Subcutaneous abdominal adipose tissue (tissue), 5 donors: ENCODE measurements at regions not wholly inside any gene's neighbourhood (a gene's known extent, or its start where the extent isn't known, plus 50 kb on each side); places are given as distances from the start of the nearest gene placed in this dataset.
A peak's percentile ranks its signal among the peaks of the same experiment; 100 is the strongest.

Experiments
- H3K27ac ChIP-seq: one replicate; pipeline ENCODE4 v1.7.0; 2013; ENCODE audit warnings: low read depth, mild to moderate bottlenecking, inconsistent platforms, low read length, moderate library complexity
- H3K27me3 ChIP-seq, 5 donors: one replicate each; pipeline ENCODE4 v1.7.0; 2013; ENCODE audit warnings: low read length in 5 of 5, inconsistent platforms in 1 of 5; ENCODE audit not compliant: control insufficient read depth in 5 of 5, insufficient read depth in 4 of 5
- H3K36me3 ChIP-seq, 5 donors: one replicate each; pipeline ENCODE4 v1.7.0; 2013; ENCODE audit warnings: low read length in 5 of 5; ENCODE audit not compliant: control insufficient read depth in 5 of 5, insufficient read depth in 5 of 5
- H3K4me1 ChIP-seq, 5 donors: one replicate each; pipeline ENCODE4 v1.7.0; 2013; ENCODE audit warnings: low read length in 5 of 5, mild to moderate bottlenecking in 3 of 5, moderate library complexity in 1 of 5; ENCODE audit not compliant: control insufficient read depth in 5 of 5, insufficient read depth in 5 of 5
- H3K4me3 ChIP-seq, 5 donors: one replicate each; pipeline ENCODE4 v1.7.0; 2013; ENCODE audit warnings: low read length in 5 of 5, low read depth in 1 of 5
- H3K9ac ChIP-seq, 5 donors: one replicate each; pipeline ENCODE4 v1.7.0; 2013; ENCODE audit warnings: low read length in 5 of 5, mild to moderate bottlenecking in 4 of 5, moderate library complexity in 3 of 5
- H3K9me3 ChIP-seq, 5 donors: one replicate each; pipeline ENCODE4 v1.7.0; 2013; ENCODE audit warnings: low read length in 5 of 5; ENCODE audit not compliant: control insufficient read depth in 5 of 5
- donor health status: healthy.
- donor health status: healthy.
- donor health status: healthy.
- donor health status: healthy.
- donor health status: healthy.

DNA sequence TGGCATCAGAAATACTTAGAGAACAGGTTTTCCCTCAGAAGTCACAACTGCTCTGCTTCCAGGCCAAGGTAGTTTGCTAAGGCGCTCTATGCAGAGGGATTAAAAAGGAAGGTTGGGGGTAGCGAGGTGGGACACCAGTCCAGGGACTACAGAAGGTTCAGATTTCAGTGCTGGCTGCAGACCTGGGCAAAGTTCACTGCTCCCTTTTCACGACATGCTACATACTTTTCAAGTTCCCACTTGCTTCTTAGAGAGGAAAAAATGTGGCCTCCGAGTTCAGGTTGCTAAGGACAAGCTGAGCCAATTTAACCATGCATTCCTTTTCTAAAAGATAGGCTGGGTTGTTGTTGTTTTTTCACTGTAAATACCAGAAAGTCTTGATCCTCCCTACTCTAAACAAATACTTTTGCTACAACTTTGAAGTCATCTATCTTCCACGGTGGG, 158.6 kb upstream of the NR2F2 start:
- no peak overlapping the region for H3K27ac ChIP-seq
- no peak overlapping the region for H3K9ac ChIP-seq
- no peaks in the 10 kb centered on the region for H3K4me1 ChIP-seq
- H3K9me3 ChIP-seq = no peaks in the 10 kb centered on the region
- no peaks in the 10 kb centered on the region for H3K36me3 ChIP-seq
- no peak overlapping the region for H3K4me3 ChIP-seq
- no peaks in the 10 kb centered on the region for H3K27me3 ChIP-seq

DNA sequence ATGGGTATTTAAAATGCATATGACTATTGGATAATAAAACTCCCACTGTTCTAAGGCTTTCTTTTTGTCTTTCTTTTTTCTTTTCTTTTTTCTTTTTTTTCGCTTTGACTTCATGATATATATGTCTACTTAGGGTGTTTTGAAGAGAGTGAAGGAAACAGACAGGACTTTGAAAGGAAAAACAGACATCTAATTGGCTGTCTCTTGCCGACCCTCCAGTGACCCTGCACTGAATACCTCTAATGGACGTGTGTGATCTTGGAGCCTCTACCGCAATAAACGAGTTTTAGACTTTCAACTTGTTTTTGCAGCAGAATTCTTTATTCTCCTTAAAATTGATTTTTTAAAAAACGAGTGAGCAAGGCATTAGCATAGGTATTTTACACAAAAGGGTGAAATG, 158.1 kb upstream of the NR2F2 start:
- Histone ChIP-seq H3K36me3 (no peaks in the 10 kb centered on the region), H3K27ac (no peak overlapping the region), H3K9ac (no peak overlapping the region), H3K4me3 (no peak overlapping the region), H3K27me3 (no peaks in the 10 kb centered on the region), H3K9me3 (no peaks in the 10 kb centered on the region), H3K4me1 (no peaks in the 10 kb centered on the region)

DNA sequence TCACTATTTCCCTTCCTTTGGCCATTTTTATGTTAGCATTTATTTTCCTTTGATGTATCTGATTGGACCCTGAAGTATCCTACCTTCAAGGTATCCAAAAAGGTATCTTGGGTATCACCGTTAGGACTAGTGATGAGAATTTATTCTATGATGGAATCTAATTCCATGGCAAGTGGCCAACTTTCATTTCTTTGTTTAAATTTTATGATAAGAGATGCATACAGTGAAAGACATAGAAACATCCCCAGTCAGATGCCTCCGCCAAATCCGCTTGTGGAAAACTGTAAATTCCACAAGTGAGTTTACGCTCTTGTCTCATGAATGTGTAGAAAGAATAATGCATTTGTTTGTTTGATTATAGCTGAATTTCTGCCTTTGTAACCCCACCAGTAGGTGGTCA, 153.7 kb upstream of the NR2F2 start:
- H3K9ac ChIP-seq = no peak overlapping the region
- no peak overlapping the region for H3K27ac ChIP-seq
- no peaks in the 10 kb centered on the region for H3K9me3 ChIP-seq
- H3K36me3 ChIP-seq = no peaks in the 10 kb centered on the region
- no peak overlapping the region for H3K4me3 ChIP-seq
- peaks cover 0 to 18% (median 16%) of the 10 kb centered on the region in 5 donors for H3K4me1 ChIP-seq
- H3K27me3 ChIP-seq = no peaks in the 10 kb centered on the region

DNA sequence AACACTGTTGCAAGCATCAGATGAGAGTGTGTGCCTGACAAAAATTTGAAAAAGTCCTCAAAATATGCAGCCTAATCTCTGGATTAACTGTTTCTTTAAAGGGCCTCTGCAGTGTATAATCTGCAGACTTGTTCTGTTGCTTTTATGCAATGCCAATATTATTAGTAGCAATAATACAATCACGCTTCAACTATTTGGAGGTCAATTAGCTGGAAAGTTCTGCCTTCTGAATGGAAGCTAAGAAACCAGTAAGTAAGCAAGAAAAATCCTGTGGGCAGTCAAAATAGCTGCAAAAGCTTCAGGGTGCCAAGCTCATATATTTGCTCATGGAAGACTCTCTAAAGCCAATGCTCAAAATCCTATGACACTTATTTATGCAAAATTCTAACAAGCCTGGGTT, 153.2 kb upstream of the NR2F2 start:
- no peaks in the 10 kb centered on the region for H3K27me3 ChIP-seq
- H3K4me1 ChIP-seq = peaks cover 0 to 22% (median 19%) of the 10 kb centered on the region in 5 donors
- no peak overlapping the region for H3K4me3 ChIP-seq
- H3K9me3 ChIP-seq = no peaks in the 10 kb centered on the region
- H3K27ac ChIP-seq = no peak overlapping the region
- H3K36me3 ChIP-seq = no peaks in the 10 kb centered on the region
- no peak overlapping the region for H3K9ac ChIP-seq

DNA sequence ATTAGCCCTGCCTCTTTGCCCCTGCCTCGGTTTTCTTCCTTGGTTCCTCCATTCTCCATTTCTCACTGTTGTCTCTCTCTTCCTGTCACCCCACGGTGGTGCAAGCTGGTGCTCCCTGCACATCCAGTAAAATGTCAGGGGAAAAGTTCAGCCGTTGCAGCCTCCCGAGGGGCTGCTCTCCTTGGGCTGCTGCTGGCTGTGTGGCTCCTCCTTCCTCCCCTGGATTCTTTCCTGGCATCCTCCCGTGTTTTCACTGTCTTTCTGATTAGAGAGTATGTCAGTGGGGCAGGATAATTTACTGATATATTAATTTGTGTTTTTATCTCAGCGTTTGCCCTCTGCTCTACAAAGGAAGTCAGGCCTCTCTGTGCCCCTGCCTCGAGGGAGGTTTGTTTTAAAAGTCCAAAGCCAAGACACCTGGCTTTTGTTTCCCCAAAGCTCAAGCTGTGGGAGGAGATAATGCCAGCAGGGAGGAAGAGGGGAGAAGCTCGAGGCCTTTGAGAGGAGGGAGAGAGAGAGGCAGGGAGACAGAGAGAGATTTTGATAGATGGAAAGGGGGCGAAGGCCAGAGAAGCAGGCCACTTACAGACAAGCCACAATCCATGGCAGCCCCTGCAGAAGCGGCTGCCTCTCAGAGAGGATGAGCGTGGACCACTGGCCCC, 150.3 kb upstream of the NR2F2 start:
- Histone ChIP-seq H3K9ac (no peak overlapping the region), H3K9me3 (no peaks in the 10 kb centered on the region), H3K36me3 (no peaks in the 10 kb centered on the region), H3K27me3 (no peaks in the 10 kb centered on the region), H3K27ac (no peak overlapping the region), H3K4me1 (peaks cover 0 to 32% (median 23%) of the 10 kb centered on the region in 5 donors), H3K4me3 (no peak overlapping the region)

DNA sequence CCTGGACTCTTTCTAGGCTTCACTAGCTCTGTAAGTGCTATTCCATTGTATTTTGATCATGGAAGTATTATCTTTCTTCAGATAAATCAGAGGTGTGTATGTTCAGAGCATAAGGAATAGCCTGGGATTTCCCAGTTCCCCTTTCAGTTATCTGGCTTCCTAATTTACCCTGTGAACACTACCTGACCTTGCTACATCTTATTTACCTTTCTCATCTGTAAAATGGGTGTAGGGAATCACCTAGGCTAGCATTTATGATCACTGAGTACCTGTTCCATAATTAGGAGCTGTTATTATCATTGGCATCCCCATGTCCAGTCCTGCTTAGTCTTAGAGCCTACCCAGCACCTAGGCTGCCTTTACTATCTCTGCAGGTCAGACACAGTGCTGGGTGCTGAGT, 149.3 kb upstream of the NR2F2 start:
- H3K9me3 ChIP-seq = no peaks in the 10 kb centered on the region
- H3K27me3 ChIP-seq = no peaks in the 10 kb centered on the region

DNA sequence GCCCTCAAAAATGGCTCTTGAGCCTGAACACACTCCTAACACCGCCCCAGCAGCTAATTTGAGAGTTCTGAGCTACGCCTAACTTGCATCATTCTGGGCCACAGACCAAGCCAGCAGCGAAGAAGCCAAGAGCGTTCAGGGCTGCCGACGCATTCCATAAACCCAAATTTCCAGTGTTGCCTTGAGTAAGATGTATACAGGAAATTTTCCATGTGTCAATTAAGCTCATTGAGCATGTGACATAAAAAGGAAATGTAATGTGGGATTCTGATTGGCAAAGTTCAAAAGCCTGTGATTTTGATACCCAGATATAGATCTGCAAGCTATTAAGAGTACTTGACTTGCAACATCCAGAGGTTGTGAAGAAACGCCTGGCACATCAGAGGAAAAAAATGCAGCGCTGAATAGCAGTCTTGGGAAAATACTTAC, 148.6 kb upstream of the NR2F2 start:
- Histone ChIP-seq H3K36me3 (no peaks in the 10 kb centered on the region), H3K27ac (peak overlapping the region; percentile 39), H3K27me3 (no peaks in the 10 kb centered on the region), H3K4me1 (peaks cover 0 to 32% (median 23%) of the 10 kb centered on the region in 5 donors), H3K9ac (no peak overlapping the region), H3K9me3 (no peaks in the 10 kb centered on the region), H3K4me3 (peak overlapping the region in 4 of 5 donors; percentile 40 to 65 (median 54))

More for the DNA sequence above, 149.3 kb upstream of the NR2F2 start:
- peaks cover 0 to 32% (median 23%) of the 10 kb centered on the region in 5 donors for H3K4me1 ChIP-seq
- H3K4me3 ChIP-seq = peak overlapping the region in 1 of 5 donors; percentile 52
- no peak overlapping the region for H3K27ac ChIP-seq
- no peaks in the 10 kb centered on the region for H3K36me3 ChIP-seq
- H3K9ac ChIP-seq = no peak overlapping the region

DNA sequence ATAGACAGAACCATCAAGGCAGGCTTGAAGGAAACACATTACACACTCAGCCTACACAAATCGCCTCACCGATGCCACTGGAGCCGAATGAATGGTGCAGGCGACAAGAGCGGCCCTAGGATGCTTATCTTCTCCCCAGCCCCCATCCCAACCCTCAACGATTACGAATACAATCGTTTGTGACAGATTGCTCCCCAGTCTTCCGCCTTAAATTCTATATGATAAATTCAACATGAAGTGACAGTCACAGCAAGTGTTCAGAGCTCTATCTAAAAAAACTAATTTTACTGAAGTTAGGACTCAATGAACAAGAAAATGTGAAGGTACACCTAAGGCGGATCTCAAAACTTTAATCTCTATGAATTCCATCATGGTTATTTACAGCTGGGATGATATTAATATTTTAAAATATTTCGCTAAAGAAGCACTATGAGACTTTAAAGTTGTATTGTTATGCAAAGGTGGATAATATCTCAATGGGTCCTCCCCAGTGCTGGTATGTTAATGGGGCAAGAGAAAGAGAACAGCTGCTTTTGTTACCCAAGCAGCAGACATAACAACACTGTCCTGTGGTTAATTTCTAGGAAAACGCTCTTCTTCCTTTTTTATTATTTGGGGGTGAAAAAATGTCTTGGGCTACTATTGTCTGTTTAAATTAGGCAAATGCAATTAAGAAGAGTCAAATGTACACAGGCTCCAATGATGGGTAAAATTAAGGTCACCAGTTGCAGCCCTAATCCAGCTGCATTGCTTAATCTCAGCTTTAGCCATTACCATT, 147.6 kb upstream of the NR2F2 start:
- no peak overlapping the region for H3K9ac ChIP-seq
- peak overlapping the region; percentile 39 for H3K27ac ChIP-seq
- H3K9me3 ChIP-seq = no peaks in the 10 kb centered on the region
- no peaks in the 10 kb centered on the region for H3K36me3 ChIP-seq
- H3K4me1 ChIP-seq = peaks cover 0 to 34% (median 24%) of the 10 kb centered on the region in 5 donors
- no peaks in the 10 kb centered on the region for H3K27me3 ChIP-seq
- no peak overlapping the region for H3K4me3 ChIP-seq

DNA sequence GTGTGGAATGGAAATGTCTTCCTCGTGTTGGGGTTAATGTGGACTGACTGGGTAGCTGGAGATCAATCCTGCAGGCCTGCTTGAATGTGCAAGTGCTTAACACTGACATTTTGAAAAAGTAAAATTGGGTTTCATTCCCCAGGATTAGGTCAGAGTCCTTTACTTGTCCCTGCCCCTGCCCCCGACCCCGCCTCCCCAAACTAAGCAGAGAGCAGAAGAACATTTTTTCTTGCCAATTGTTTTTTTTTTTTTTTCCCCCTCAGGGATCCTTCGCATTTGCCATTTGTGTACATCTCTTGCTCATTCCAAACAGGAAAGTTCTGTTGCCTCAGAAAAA, 147.0 kb upstream of the NR2F2 start:
- no peak overlapping the region for H3K4me3 ChIP-seq
- no peaks in the 10 kb centered on the region for H3K36me3 ChIP-seq
- no peak overlapping the region for H3K9ac ChIP-seq
- no peaks in the 10 kb centered on the region for H3K27me3 ChIP-seq
- H3K4me1 ChIP-seq = peaks cover 0 to 38% (median 24%) of the 10 kb centered on the region in 5 donors
- no peaks in the 10 kb centered on the region for H3K9me3 ChIP-seq
- no peak overlapping the region for H3K27ac ChIP-seq

DNA sequence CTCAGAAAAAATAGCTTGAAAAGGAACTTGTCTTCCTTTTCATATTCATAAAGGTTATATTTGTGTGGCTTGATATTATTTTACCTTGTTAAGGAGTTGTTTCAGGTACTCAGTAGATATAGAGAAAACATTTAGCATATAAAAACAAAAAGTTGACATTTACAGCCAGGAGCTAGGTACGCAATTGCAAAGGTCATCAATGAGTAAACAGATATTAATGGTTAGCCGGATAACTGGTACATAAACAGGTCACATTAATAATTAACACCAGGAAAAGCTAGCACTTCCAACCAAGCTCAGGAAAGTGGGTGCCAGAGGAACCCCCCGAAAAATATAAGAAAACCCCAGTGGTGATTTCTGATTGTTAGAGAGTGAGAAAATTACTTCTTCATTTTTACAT, 146.6 kb upstream of the NR2F2 start:
- H3K4me3 ChIP-seq = no peak overlapping the region
- H3K36me3 ChIP-seq = no peaks in the 10 kb centered on the region
- H3K27me3 ChIP-seq = no peaks in the 10 kb centered on the region
- no peak overlapping the region for H3K27ac ChIP-seq
- H3K4me1 ChIP-seq = peaks cover 0 to 38% (median 24%) of the 10 kb centered on the region in 5 donors
- H3K9me3 ChIP-seq = no peaks in the 10 kb centered on the region
- no peak overlapping the region for H3K9ac ChIP-seq
